SJSA1 (cell line): ENCODE measurements at regions not wholly inside any gene's neighbourhood (a gene's known extent, or its start where the extent isn't known, plus 50 kb on each side); places are given as distances from the start of the nearest gene placed in this dataset.
"Not testable (repeated sequence)": the region's sequence is repeated elsewhere in the genome, so short reads cannot be mapped to it uniquely, and the experiment has no call there.

Experiments used
- DNase-seq, 2 experiments: peaks; one replicate each; pipeline ENCODE4 v3.0.0-alpha.2; 2015 to 2020; ENCODE audit warnings: low spot score in 2 of 2, low read depth in 1 of 2
- H3K27ac ChIP-seq: fragments of 250-450 bp; sonication (Bioruptor Pico); 2 replicates; pipeline ENCODE4 v1.5.1; 2020; ENCODE audit warnings: mild to moderate bottlenecking, moderate library complexity
- H3K27me3 ChIP-seq: fragments of 250-450 bp; sonication (Bioruptor Pico); replicated peaks from 2 replicates; pipeline ENCODE4 v1.5.1; 2020; ENCODE audit warnings: mild to moderate bottlenecking, moderate library complexity
- H3K36me3 ChIP-seq: fragments of 250-450 bp; sonication (Bioruptor Pico); 2 replicates; pipeline ENCODE4 v1.5.1; 2020; ENCODE audit warnings: mild to moderate bottlenecking
- H3K4me1 ChIP-seq: fragments of 250-450 bp; sonication (Bioruptor Pico); replicated peaks from 2 replicates; pipeline ENCODE4 v1.6.1; 2021; ENCODE audit warnings: mild to moderate bottlenecking
- H3K4me3 ChIP-seq: fragments of 250-450 bp; sonication (Bioruptor Pico); 2 replicates; pipeline ENCODE4 v1.5.1; 2020; ENCODE audit warnings: mild to moderate bottlenecking
- H3K9me3 ChIP-seq: fragments of 250-450 bp; sonication (Bioruptor Pico); replicated peaks from 2 replicates; pipeline ENCODE4 v1.5.1; 2020; ENCODE audit warnings: mild to moderate bottlenecking

DNA sequence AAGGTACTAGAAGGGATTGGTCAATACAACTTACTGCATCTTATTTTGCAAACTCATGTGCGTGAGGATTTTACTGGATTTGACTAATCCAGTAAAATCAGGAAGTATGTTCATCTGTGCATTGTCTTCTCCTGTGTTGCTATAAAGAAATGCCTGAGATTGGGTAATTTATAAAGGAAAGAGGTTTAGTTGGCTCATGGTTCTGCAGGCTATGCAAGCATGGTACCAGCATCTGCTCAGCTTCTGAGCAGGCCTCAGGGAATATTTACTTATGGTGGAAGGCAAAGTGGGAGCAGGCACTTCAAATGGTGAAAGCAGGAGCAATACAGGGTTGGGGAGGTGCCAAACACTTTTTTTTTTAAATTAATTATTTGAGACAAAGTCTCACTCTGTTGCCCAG is 2199.5 kb upstream of the WWC1 start:
- no peaks in the 10 kb centered on the region for H3K36me3 ChIP-seq
- H3K4me1 ChIP-seq = no peaks in the 10 kb centered on the region
- no peak overlapping the region for H3K27ac ChIP-seq
- no peak overlapping the region for H3K4me3 ChIP-seq
- H3K9me3 ChIP-seq = peaks cover 23% of the 10 kb centered on the region; the same call in 1 of the 2 replicates
- DNase-seq = no peak
- H3K27me3 ChIP-seq = no peaks in the 10 kb centered on the region

DNA sequence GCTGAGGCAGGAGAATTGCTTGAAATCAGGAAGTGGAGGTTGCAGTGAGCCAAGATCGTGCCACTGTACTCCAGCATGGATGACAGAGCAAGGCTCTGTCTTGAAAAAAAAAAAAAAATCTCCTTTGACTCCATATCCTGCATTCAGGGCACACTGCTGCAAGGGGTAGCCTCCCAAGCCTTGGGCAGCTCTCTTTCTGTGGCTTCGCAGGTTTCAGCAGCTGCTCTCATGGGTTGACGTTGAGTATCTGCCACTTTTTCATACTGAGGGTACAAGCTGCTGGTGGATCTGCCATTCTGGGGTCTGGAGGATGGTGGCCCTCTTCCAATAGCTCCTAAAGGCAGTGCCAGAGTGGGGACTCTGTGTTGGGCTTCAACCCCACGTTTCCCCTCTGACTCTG is 2198.1 kb upstream of the WWC1 start:
- Histone ChIP-seq H3K4me1 (no peaks in the 10 kb centered on the region), H3K4me3 (no peak overlapping the region), H3K9me3 (peaks cover 20% of the 10 kb centered on the region), H3K27ac (no peak overlapping the region), H3K36me3 (no peaks in the 10 kb centered on the region), H3K27me3 (no peaks in the 10 kb centered on the region)
- no peak for DNase-seq

DNA sequence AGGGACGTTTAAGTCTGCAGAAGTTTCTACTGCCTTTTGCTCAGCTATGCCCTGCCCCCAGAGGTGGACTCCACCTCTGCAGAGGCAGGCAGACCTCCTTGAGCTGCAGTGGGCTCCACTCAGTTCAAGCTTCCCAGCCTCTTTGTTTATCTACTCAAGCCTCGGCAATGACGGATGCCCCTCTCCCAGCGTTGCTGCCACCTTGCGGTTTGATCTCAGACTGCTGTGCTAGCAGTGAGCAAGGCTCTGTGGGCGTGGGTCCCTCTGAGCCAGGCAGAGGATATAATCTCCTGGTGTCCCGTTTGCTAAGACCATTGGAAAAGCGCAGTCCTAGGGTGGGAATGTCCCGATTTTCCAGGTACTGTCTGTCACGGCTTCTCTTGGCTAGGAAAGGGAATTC is 2188.5 kb upstream of the WWC1 start:
- peaks cover 4% of the 10 kb centered on the region; the same call in 1 of the 2 replicates for H3K9me3 ChIP-seq
- no peaks in the 10 kb centered on the region for H3K4me1 ChIP-seq
- no peaks in the 10 kb centered on the region for H3K27me3 ChIP-seq
- DNase-seq = no peak
- H3K27ac ChIP-seq = no peak overlapping the region
- no peaks in the 10 kb centered on the region for H3K36me3 ChIP-seq
- no peak overlapping the region for H3K4me3 ChIP-seq

DNA sequence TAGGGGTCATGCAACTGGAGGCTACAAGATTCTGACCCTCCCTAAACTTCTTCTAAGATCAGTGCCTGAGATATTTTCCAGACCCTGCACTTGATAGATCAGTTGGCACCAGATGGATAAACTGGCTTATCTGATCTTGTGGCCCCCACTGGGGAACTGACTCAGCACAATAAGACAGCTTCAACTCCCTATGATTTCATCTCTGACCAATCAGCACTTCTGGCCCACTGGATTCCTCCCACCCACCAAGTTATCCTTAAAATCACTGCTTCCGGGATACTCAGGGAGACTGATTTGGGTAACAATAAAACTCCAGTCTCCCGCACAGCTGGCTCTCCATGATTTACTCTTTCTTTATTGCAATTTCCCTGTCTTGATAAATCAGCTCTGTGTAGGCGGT is 2180.4 kb upstream of the WWC1 start:
- Histone ChIP-seq H3K4me1 (no peaks in the 10 kb centered on the region), H3K27me3 (no peaks in the 10 kb centered on the region), H3K27ac (no peak overlapping the region), H3K4me3 (no peak overlapping the region), H3K36me3 (no peaks in the 10 kb centered on the region), H3K9me3 (peaks cover 9% of the 10 kb centered on the region)
- DNase-seq = no peak

DNA sequence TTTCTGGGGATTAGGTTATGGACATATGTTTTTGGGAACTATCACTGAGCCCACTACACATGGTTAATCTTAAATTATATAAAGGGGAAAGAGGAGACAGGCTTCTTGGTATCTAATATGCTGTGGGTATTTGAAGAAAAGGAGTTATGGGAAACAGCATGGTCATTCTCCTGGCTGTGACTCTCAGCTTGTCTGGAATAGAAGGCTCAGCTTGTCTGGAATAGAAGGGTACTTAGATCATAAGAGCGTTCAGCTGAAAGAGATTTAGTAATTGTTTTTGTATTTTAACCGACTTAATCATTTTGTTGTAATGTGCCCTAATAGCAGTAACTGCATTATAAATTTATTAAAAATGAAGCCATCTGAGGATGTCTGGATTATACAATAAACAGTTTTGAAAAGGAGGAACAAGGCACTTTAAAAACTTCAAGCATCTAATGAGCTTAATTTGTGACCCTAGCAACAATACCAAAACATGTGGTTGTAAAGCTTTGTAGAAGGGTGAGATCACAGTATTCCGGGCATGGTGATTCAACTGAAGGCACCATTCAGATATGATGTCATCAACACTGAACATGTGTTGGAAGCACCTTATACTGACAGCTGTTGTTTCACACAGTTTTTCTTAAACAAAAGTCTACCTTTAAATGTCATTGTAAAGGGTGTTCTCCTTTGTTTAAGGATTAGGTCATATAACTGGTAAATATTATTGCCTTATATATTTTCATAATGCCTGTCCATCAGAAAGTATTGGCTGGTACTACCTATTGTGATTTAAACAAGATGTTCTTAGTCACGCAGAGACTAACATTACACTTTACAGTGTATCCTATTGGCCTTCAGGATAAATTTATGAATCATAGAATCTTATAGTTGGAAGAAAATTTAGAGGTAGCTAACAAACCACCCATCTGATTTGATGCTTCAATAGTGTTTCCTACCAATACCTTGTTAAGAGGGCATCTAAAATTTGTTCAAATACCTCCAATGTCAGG is 2174.1 kb upstream of the WWC1 start:
- no peaks in the 10 kb centered on the region for H3K4me1 ChIP-seq
- H3K9me3 ChIP-seq = peaks cover 23% of the 10 kb centered on the region
- H3K27ac ChIP-seq = no peak overlapping the region
- no peaks in the 10 kb centered on the region for H3K36me3 ChIP-seq
- no peak overlapping the region for H3K4me3 ChIP-seq
- H3K27me3 ChIP-seq = no peaks in the 10 kb centered on the region
- no peak for DNase-seq

DNA sequence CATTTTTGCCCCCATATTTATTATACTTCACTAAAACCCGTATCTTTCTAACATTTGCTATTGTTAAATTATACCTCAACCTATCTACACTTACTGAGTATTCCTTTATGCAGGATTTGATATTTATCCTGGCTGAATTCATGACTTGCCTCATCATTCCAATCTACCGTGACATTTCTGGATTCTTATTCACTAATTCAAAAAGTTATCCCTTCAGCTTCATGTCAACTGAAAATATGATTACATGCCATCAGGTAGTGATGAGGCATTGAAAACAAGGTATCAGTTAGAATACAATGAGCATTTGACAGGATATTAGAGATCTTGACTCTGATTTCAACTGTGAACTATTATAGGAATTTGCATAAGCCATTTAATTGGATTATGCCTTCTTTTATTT is 2171.9 kb upstream of the WWC1 start:
- no peak for DNase-seq
- no peak overlapping the region for H3K4me3 ChIP-seq
- H3K27ac ChIP-seq = no peak overlapping the region
- H3K9me3 ChIP-seq = peaks cover 23% of the 10 kb centered on the region
- H3K27me3 ChIP-seq = no peaks in the 10 kb centered on the region
- H3K36me3 ChIP-seq = no peaks in the 10 kb centered on the region
- no peaks in the 10 kb centered on the region for H3K4me1 ChIP-seq

DNA sequence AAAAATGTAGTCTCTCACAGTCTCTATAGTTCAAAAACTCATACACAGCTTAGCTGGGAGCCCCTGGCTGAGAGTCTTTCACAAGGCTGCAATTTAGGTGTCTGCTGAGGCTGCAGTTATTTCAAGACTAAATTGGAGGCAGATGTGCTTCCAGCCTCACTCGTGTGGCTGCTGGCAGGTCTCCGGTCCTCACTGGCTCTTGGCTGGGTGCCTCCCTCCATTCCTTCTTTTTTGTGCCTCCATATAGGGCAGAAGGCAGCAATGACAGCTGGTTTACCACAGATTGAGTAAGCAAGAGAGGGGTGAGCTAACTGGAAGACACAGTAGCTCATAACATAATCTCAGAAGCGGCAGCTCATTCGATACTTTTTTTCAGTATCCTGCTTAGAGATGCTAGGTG is 2167.7 kb upstream of the WWC1 start:
- H3K27ac ChIP-seq = no peak overlapping the region
- H3K36me3 ChIP-seq = no peaks in the 10 kb centered on the region
- no peak for DNase-seq
- H3K4me3 ChIP-seq = no peak overlapping the region
- H3K9me3 ChIP-seq = peaks cover 23% of the 10 kb centered on the region
- no peaks in the 10 kb centered on the region for H3K4me1 ChIP-seq
- no peaks in the 10 kb centered on the region for H3K27me3 ChIP-seq

DNA sequence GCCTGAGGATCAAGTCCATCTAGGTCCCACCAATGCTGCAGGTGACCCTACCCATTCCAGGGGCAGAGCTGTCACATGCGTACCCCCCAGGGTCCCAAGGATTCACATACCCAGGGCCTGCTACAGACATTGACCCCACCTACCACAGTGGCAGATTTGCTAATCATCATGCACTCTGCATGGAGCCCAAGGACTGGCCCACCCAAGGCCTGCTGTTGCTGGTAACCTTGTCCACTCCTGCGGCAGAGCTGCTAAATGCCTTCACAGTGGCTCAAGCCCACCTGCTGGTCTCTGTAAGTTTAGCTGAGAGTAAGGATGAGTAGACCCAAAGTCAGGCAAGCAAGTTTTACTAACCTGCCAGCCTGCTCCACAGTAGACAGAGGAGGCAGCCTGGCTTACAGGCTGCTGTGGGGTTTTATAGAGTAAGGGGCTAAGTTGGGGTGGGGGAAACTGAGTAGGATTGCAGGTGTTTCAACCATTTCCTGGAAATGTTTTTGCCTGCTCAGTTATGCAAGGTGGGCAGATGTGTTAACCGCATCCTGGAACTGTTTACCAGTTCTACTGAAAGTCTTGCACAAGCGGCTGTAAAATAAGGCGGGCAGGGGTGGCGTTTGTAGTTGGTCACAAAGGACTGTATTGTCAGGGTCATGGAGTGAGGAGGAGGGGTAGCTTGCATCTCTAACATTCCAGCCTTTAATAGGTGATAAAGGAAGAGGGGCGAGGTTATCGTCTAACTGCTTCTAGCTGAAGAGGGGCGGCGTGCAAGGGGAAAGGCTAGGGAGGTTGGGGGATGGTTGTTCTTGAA is 2163.5 kb upstream of the WWC1 start:
- Histone ChIP-seq H3K27me3 (no peaks in the 10 kb centered on the region), H3K36me3 (no peaks in the 10 kb centered on the region), H3K4me3 (no peak overlapping the region), H3K9me3 (peaks cover 40% of the 10 kb centered on the region), H3K4me1 (no peaks in the 10 kb centered on the region), H3K27ac (no peak overlapping the region)
- DNase-seq = no peak

DNA sequence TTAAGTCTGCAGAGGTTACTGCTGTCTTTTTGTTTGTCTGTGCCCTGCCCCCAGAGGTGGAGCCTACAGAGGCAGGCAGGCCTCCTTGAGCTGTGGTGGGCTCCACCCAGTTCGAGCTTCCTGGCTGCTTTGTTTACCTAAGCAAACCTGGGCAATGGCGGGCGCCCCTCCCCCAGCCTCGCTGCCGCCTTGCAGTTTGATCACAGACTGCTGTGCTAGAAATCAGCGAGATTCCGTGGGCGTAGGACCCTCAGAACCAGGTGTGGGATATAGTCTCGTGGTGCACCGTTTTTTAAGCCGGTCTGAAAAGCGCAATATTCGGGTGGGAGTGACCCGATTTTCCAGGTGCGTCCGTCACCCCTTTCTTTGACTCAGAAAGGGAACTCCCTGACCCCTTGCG is 2146.3 kb upstream of the WWC1 start:
- not testable (repeated sequence) for H3K9me3 ChIP-seq, H3K27ac ChIP-seq, DNase-seq, H3K36me3 ChIP-seq, H3K4me3 ChIP-seq, H3K4me1 ChIP-seq, H3K27me3 ChIP-seq

DNA sequence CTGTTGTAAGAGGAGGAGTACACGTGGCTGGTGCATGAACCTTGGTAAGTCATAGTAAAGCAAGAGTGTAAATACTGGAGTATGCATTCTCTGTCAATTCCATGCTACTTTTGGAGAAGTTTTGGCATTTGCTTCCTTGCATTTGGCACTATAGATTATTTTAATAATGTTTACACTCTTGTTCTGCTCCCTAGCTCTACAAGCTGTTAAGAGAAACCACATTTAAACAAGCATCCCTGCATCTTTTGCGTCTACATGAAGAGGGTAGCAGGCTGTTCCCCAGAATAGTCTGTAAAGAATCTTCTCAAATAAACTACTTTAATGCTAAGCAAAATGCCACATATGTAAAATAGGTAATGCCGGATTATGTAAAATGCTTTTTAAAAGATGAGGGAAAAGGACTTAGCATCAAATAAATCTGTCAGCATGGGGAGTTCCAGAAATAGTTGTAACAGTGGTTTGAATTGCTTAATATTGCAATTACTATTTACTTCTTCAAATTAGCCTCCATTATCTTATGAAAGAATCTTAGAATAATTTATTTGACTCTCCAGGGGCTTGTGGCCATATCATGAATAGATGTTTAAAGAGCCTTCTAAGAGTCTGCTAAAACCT is 2127.3 kb upstream of the WWC1 start:
- Histone ChIP-seq H3K27ac (no peak overlapping the region), H3K4me3 (no peak overlapping the region), H3K9me3 (peaks cover 19% of the 10 kb centered on the region), H3K36me3 (no peaks in the 10 kb centered on the region), H3K4me1 (no peaks in the 10 kb centered on the region), H3K27me3 (no peaks in the 10 kb centered on the region)
- DNase-seq = no peak

DNA sequence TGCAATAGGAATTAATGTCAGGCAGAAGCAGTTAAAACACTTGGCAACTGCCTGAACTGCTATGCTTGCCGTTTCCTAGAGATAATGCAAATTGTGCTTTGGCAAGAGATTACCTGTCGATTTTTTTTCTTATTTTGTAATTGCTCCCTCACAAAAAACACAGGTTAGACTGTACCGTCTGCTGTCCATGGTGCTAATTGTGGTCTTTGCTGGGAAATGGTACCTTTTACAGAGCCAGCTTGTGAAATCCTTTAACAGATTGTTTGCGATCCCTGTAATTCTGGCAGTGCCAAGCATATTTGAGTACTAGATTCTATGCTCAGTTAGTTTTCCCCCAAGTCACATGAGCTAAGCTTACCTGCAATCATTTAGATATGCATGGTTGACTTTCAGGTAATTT is 2125.8 kb upstream of the WWC1 start:
- Histone ChIP-seq H3K4me3 (no peak overlapping the region), H3K9me3 (peaks cover 9% of the 10 kb centered on the region), H3K4me1 (no peaks in the 10 kb centered on the region), H3K27ac (no peak overlapping the region), H3K36me3 (no peaks in the 10 kb centered on the region), H3K27me3 (no peaks in the 10 kb centered on the region)
- DNase-seq = no peak

DNA sequence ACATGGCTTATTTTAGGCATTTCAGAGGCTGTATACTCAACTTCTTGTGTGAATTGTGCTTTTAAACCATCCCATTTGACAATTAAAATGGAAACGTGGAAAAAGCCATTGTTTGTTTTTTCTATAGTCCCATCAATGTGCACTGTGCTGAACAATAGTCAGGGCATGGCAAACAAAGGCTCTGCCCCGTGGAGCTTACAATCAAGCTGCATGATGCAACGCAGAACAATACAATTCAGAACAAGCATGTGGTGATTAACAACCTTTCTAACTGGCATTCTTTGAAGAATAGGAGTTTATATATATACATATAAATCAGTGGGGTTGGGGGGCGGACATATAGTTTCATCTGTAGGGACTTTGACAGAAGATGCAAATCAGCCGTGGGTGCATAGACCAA is 2125.4 kb upstream of the WWC1 start:
- DNase-seq = no peak
- Histone ChIP-seq H3K36me3 (no peaks in the 10 kb centered on the region), H3K4me3 (no peak overlapping the region), H3K27me3 (no peaks in the 10 kb centered on the region), H3K4me1 (no peaks in the 10 kb centered on the region), H3K27ac (no peak overlapping the region), H3K9me3 (peaks cover 10% of the 10 kb centered on the region)

DNA sequence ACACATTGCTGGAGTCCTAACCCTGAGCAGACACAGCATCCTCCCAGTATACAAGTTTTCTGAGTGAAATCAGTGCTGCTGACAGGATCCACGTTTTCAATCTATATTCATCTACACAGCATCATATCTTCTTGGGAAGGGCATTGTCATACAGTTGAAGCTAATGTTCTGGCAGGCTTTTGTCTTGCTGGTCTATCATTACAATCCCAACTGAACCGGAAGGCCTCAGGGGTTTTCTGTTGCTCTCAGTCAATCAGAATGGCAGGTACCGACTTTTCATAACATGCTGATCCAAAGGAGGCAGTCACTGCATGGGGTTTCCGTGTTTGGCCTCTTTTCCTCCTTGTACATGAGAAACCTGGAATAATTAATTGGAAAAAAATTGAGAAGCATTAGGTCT is 2118.8 kb upstream of the WWC1 start:
- H3K27me3 ChIP-seq = no peaks in the 10 kb centered on the region
- no peaks in the 10 kb centered on the region for H3K36me3 ChIP-seq
- H3K4me1 ChIP-seq = no peaks in the 10 kb centered on the region
- peaks cover 7% of the 10 kb centered on the region; the same call in 1 of the 2 replicates for H3K9me3 ChIP-seq
- no peak overlapping the region for H3K27ac ChIP-seq
- DNase-seq = no peak
- H3K4me3 ChIP-seq = no peak overlapping the region
